Mucosa of descending colon (tissue), 3 donors: ENCODE measurements at regions not wholly inside any gene's neighbourhood (a gene's known extent, or its start where the extent isn't known, plus 50 kb on each side); places are given as distances from the start of the nearest gene placed in this dataset.

Experiments used
- ATAC-seq: fragments of 200-7000 bp; cut with Tn5 transposase; one replicate; pipeline ENCODE4 v1.9.1; 2020; ENCODE audit warnings: mild to moderate bottlenecking, moderate library complexity
- DNase-seq, 3 donors: peaks; one replicate each; pipeline ENCODE4 v3.0.0-alpha.2; 2020
- H3K36me3 ChIP-seq: fragments of 200-600 bp; one replicate; pipeline ENCODE4 v1.8.0; 2021; ENCODE audit warnings: low read depth, mild to moderate bottlenecking
- H3K4me1 ChIP-seq: fragments of 200-600 bp; one replicate; pipeline ENCODE4 v1.8.0; 2021; ENCODE audit warnings: low read depth, mild to moderate bottlenecking
- H3K4me3 ChIP-seq: fragments of 200-600 bp; one replicate; pipeline ENCODE4 v1.8.0; 2021; ENCODE audit warnings: mild to moderate bottlenecking
- H3K9me3 ChIP-seq: fragments of 200-600 bp; one replicate; pipeline ENCODE4 v1.8.0; 2021; ENCODE audit warnings: mild to moderate bottlenecking
- intact Hi-C, 2 donors: fragments of 100-400 bp; cut with DNase I in 1 of 2; cut with micrococcal nuclease in 1 of 2; formaldehyde crosslinking; loops; one replicate each; pipeline versions ENCODE4 v1.11.0 to v1.11.1; 2022; cut with DNase I, micrococcal nuclease
- TF ChIP-seq, protein P1 (sequence below): fragments of 200-600 bp; IDR thresholded peaks from one replicate; pipeline ENCODE4 v1.8.0; 2022; ENCODE audit warnings: antibody characterized with exemption, mild to moderate bottlenecking
- donor health status: DM: no; HTN: no; CAD: no; lungs with moderate emphysema.
- donor health status: DM: no; HTN: no; CAD: no.
- donor health status: DM: no; HTN: yes; CAD: no.

DNA sequence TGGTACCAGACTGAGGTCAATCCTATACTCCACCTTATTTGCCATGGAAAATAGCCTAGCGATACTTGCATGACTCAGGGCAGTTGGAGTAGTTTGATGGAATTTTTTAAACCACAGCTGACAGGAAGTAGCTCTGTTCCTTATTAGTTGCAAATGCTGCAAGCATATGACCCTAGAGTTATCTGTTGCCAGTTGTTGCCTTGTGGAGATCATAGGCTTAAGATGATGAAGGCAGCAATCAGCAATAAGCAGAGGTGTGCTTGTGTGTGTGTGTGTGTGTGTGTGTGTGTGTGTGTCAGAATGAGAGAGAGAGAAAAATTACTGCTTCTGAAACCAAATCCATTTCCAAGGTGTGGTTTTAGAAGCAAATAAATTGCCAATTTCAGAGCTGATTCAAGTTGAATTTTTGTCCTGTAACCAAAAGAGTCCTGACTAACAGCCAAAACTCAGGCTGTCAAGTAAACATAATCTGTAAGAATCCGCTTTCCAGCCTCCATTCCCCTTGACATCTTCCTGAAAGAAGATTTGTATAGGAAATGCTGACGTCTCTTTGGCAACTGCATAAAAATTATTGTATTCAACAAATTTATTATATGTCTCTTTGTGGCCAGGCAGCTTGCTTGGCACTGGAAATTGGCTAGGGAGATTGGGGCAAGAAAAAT, 141.2 kb downstream of the SERPINI1 start:
- peak; percentile 37 for ATAC-seq
- Histone ChIP-seq H3K9me3 (no peaks in the 10 kb centered on the region), H3K36me3 (no peaks in the 10 kb centered on the region), H3K4me1 (no peaks in the 10 kb centered on the region), H3K4me3 (no peak overlapping the region)
- DNase-seq = no peak
- intact Hi-C loops = no loop called here
- TF ChIP-seq, protein P1, sequence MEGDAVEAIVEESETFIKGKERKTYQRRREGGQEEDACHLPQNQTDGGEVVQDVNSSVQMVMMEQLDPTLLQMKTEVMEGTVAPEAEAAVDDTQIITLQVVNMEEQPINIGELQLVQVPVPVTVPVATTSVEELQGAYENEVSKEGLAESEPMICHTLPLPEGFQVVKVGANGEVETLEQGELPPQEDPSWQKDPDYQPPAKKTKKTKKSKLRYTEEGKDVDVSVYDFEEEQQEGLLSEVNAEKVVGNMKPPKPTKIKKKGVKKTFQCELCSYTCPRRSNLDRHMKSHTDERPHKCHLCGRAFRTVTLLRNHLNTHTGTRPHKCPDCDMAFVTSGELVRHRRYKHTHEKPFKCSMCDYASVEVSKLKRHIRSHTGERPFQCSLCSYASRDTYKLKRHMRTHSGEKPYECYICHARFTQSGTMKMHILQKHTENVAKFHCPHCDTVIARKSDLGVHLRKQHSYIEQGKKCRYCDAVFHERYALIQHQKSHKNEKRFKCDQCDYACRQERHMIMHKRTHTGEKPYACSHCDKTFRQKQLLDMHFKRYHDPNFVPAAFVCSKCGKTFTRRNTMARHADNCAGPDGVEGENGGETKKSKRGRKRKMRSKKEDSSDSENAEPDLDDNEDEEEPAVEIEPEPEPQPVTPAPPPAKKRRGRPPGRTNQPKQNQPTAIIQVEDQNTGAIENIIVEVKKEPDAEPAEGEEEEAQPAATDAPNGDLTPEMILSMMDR = no peak
